PC-9 (cell line): ENCODE measurements at regions not wholly inside any gene's neighbourhood (a gene's known extent, or its start where the extent isn't known, plus 50 kb on each side); places are given as distances from the start of the nearest gene placed in this dataset.

Experiments used
- BruUV-seq: library from RNA; stranded (reverse); fragments of 400-500 nt; replicated peaks from 2 replicates; lab custom pipeline; 2021; lab: Mats Ljungman, UMichigan
- CTCF ChIA-PET: fragments of 300-600 bp; sonication (Branson Sonifier 250); formaldehyde crosslinking; loops from one replicate; lab custom pipeline; 2022; ENCODE audit warnings: antibody characterized with exemption; lab: Charles Lee
- POLR2A ChIA-PET: fragments of 300-600 bp; sonication (Branson Sonifier 250); formaldehyde crosslinking; loops from one replicate; lab custom pipeline; 2022; ENCODE audit warnings: antibody characterized with exemption; ENCODE audit not compliant: unreplicated experiment; lab: Charles Lee
- DNase-seq, 2 experiments: peaks; one replicate each; pipeline versions ENCODE4 v3.0.0 to v3.0.0-alpha.2; 2015 to 2022; ENCODE audit warnings: mixed read lengths in 1 of 2
- H2AFZ ChIP-seq: fragments of 200-600 bp; sonication (generic); 2 replicates; pipeline ENCODE4 v1.8.1; 2017; ENCODE audit warnings: antibody characterized with exemption
- H3F3A ChIP-seq: fragments of 200-600 bp; sonication (generic); 2 replicates; pipeline ENCODE4 v1.8.1; 2017; ENCODE audit warnings: antibody characterized with exemption, mild to moderate bottlenecking, low read depth; ENCODE audit not compliant: insufficient read depth
- H3K27ac ChIP-seq: fragments of 200-600 bp; sonication (generic); 2 replicates; pipeline ENCODE4 v1.6.1; 2016; ENCODE audit warnings: mixed run types
- H3K27me3 ChIP-seq: fragments of 200-600 bp; sonication (generic); 2 replicates; pipeline ENCODE4 v1.6.1; 2016; ENCODE audit warnings: low read depth, mixed run types; ENCODE audit not compliant: insufficient read depth
- H3K36me3 ChIP-seq: fragments of 200-600 bp; sonication (generic); 2 replicates; pipeline ENCODE4 v1.6.1; 2016; ENCODE audit warnings: low read depth, mixed run types
- H3K4me1 ChIP-seq: fragments of 200-600 bp; sonication (generic); replicated peaks from 2 replicates; pipeline ENCODE4 v1.6.1; 2016; ENCODE audit warnings: mixed run types; ENCODE audit not compliant: insufficient read depth
- H3K4me2 ChIP-seq: fragments of 200-600 bp; sonication (generic); 2 replicates; pipeline ENCODE4 v1.6.1; 2017; ENCODE audit warnings: mixed run types
- H3K4me3 ChIP-seq: fragments of 200-600 bp; sonication (generic); 2 replicates; pipeline ENCODE4 v1.6.1; 2016; ENCODE audit warnings: mixed run types
- H3K79me2 ChIP-seq: fragments of 200-600 bp; sonication (generic); 2 replicates; pipeline ENCODE4 v1.6.1; 2017; ENCODE audit warnings: low read depth, mixed run types
- H3K9me2 ChIP-seq: fragments of 200-600 bp; sonication (generic); 2 replicates; pipeline ENCODE4 v1.8.1; 2017; ENCODE audit warnings: mild to moderate bottlenecking; ENCODE audit not compliant: insufficient read depth
- H3K9me3 ChIP-seq: fragments of 200-600 bp; sonication (generic); 2 replicates; pipeline ENCODE4 v1.8.1; 2016; ENCODE audit warnings: low read depth; ENCODE audit not compliant: insufficient read depth
- H4K20me1 ChIP-seq: fragments of 200-600 bp; sonication (generic); 2 replicates; pipeline ENCODE4 v1.8.1; 2017; ENCODE audit not compliant: insufficient read depth
- CTCF ChIP-seq: fragments of 200-600 bp; sonication (generic); conservative IDR thresholded peaks from 2 replicates; pipeline ENCODE4 v1.6.1; 2017; ENCODE audit warnings: mixed run types, antibody characterized with exemption, mild to moderate bottlenecking, moderate library complexity
- EZH2 ChIP-seq: fragments of 200-600 bp; sonication (generic); IDR thresholded peaks from 2 replicates; pipeline ENCODE4 v1.8.0; 2017; ENCODE audit warnings: antibody characterized with exemption, low read depth
- intact Hi-C: fragments of 100-400 bp; cut with micrococcal nuclease; formaldehyde crosslinking; loops from one replicate; pipeline ENCODE4 v1.10.0; 2022; ENCODE audit not compliant: unreplicated experiment

GRCh38 chr14:40796168-40796567 lies 810.5 kb upstream of the LRFN5 start:
- H3K4me1 ChIP-seq = no peaks in the 10 kb centered on the region
- no peaks in the 10 kb centered on the region for H3K9me3 ChIP-seq
- no peaks in the 10 kb centered on the region for H3K9me2 ChIP-seq
- no peaks in the 10 kb centered on the region for H3F3A ChIP-seq
- no peak for DNase-seq
- H3K4me2 ChIP-seq = no peak overlapping the region
- ChIA-PET POLR2A (no interaction called here), CTCF (no interaction called here)
- TF ChIP-seq EZH2 = no peak
- no peak overlapping the region for H3K4me3 ChIP-seq
- no peak overlapping the region; the same call in 1 of the 2 replicates for H2AFZ ChIP-seq
- no TSS peak for BruUV-seq
- no peaks in the 10 kb centered on the region for H4K20me1 ChIP-seq
- no peaks in the 10 kb centered on the region for H3K36me3 ChIP-seq
- H3K79me2 ChIP-seq = no peaks in the 10 kb centered on the region
- intact Hi-C loops = no loop called here
- H3K27me3 ChIP-seq = no peaks in the 10 kb centered on the region
- H3K27ac ChIP-seq = no peak overlapping the region

GRCh38 chr14:40784860-40785259 lies 821.8 kb upstream of the LRFN5 start:
- no peak for TF ChIP-seq EZH2
- TF ChIP-seq CTCF = no peak
- Histone ChIP-seq H3K4me1 (no peaks in the 10 kb centered on the region), H3K9me2 (no peaks in the 10 kb centered on the region), H3K27me3 (no peaks in the 10 kb centered on the region), H3K27ac (no peak overlapping the region), H4K20me1 (no peaks in the 10 kb centered on the region), H3K9me3 (no peaks in the 10 kb centered on the region), H3K4me3 (no peak overlapping the region), H2AFZ (no peak overlapping the region), H3F3A (no peaks in the 10 kb centered on the region), H3K79me2 (no peaks in the 10 kb centered on the region), H3K36me3 (no peaks in the 10 kb centered on the region), H3K4me2 (no peak overlapping the region)
- CTCF ChIA-PET = no interaction called here
- DNase-seq = no peak
- no TSS peak for BruUV-seq
- POLR2A ChIA-PET = no interaction called here
- intact Hi-C loops = no loop called here

GRCh38 chr14:40762685-40763084 lies 844.0 kb upstream of the LRFN5 start:
- no peak overlapping the region for H3K4me2 ChIP-seq
- no peak for TF ChIP-seq EZH2
- no peak for TF ChIP-seq CTCF
- no peak overlapping the region for H3K27ac ChIP-seq
- no peaks in the 10 kb centered on the region for H3K9me2 ChIP-seq
- no peaks in the 10 kb centered on the region for H3F3A ChIP-seq
- H3K79me2 ChIP-seq = no peaks in the 10 kb centered on the region
- no peak overlapping the region for H2AFZ ChIP-seq
- no peaks in the 10 kb centered on the region for H3K36me3 ChIP-seq
- H3K27me3 ChIP-seq = no peaks in the 10 kb centered on the region
- POLR2A ChIA-PET = no interaction called here
- no TSS peak for BruUV-seq
- H3K4me1 ChIP-seq = no peaks in the 10 kb centered on the region
- intact Hi-C loops = no loop called here
- H4K20me1 ChIP-seq = no peaks in the 10 kb centered on the region
- CTCF ChIA-PET = no interaction called here
- no peaks in the 10 kb centered on the region for H3K9me3 ChIP-seq
- DNase-seq = no peak
- H3K4me3 ChIP-seq = no peak overlapping the region

- CTCF ChIA-PET = no interaction called here
- Histone ChIP-seq H3K79me2 (no peaks in the 10 kb centered on the region), H3K27ac (no peak overlapping the region), H4K20me1 (no peaks in the 10 kb centered on the region), H3F3A (no peaks in the 10 kb centered on the region), H3K4me2 (no peak overlapping the region), H3K4me3 (no peak overlapping the region), H3K27me3 (no peaks in the 10 kb centered on the region), H3K4me1 (no peaks in the 10 kb centered on the region), H3K9me3 (no peaks in the 10 kb centered on the region), H2AFZ (no peak overlapping the region), H3K9me2 (no peaks in the 10 kb centered on the region), H3K36me3 (no peaks in the 10 kb centered on the region)
- POLR2A ChIA-PET = no interaction called here
- no TSS peak for BruUV-seq
- no peak for DNase-seq
- intact Hi-C loops = no loop called here
- TF ChIP-seq EZH2 = no peak
- no peak for TF ChIP-seq CTCF
Observed at GRCh38 chr14:40762177-40762576, 844.5 kb upstream of the LRFN5 start.
